GM12873 (cell line): ENCODE measurements at regions not wholly inside any gene's neighbourhood (a gene's known extent, or its start where the extent isn't known, plus 50 kb on each side); places are given as distances from the start of the nearest gene placed in this dataset.

Experiments used
- TF ChIP-seq, protein P1 (sequence below): IDR thresholded peaks from 2 replicates; pipeline ENCODE4 v1.5.1; 2012; ENCODE audit warnings: low read depth, mild to moderate bottlenecking, moderate library complexity, low read length, control low read depth; ENCODE audit not compliant: insufficient read depth; ENCODE audit errors: missing control alignments

DNA sequence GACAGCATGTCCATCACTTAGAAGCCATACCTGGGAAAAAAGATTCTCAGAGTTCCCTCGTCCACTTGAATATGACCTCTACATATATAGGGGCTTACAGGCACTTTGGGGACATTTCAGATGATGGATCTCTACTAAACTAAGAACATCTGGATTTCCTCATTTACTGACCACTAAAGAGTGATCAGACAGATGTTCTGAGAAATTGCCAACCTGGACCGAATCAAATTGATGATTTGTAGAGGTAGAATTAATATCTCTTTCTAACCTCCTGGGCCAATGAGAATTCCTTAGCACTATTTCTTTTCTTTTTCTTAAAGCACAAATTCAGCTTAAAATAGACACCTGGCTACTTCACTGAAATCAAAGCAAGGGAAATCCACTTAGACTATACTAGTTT lies 422.7 kb downstream of the MTRR start:
- TF ChIP-seq, protein P1, sequence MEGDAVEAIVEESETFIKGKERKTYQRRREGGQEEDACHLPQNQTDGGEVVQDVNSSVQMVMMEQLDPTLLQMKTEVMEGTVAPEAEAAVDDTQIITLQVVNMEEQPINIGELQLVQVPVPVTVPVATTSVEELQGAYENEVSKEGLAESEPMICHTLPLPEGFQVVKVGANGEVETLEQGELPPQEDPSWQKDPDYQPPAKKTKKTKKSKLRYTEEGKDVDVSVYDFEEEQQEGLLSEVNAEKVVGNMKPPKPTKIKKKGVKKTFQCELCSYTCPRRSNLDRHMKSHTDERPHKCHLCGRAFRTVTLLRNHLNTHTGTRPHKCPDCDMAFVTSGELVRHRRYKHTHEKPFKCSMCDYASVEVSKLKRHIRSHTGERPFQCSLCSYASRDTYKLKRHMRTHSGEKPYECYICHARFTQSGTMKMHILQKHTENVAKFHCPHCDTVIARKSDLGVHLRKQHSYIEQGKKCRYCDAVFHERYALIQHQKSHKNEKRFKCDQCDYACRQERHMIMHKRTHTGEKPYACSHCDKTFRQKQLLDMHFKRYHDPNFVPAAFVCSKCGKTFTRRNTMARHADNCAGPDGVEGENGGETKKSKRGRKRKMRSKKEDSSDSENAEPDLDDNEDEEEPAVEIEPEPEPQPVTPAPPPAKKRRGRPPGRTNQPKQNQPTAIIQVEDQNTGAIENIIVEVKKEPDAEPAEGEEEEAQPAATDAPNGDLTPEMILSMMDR: no peak

DNA sequence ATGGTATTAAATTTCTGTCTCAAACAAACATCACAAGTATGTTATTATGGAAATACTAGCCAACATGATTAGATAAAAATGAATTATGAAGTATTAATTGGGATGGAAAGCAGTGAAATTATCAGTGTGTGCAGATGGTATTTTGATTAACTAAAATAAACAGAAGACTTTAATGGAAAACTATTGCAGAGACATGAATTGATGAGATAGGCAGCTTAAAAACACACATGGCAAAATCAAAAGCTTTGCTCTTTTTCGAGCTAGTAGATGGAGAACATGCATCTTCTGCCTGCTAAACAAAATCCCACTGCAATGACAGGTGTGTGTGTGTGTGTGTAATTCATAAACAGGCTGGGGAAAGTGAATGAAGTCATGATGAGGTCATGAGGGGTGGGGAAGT lies 426.2 kb downstream of the MTRR start:
- TF ChIP-seq, protein P1: no peak

- TF ChIP-seq, protein P1: no peak
These were observed 430.8 kb downstream of the MTRR start for GRCh38 chr5:8299716-8300115.

GRCh38 chr5:8304341-8304740 lies 435.4 kb downstream of the MTRR start:
- TF ChIP-seq, protein P1: no peak

DNA sequence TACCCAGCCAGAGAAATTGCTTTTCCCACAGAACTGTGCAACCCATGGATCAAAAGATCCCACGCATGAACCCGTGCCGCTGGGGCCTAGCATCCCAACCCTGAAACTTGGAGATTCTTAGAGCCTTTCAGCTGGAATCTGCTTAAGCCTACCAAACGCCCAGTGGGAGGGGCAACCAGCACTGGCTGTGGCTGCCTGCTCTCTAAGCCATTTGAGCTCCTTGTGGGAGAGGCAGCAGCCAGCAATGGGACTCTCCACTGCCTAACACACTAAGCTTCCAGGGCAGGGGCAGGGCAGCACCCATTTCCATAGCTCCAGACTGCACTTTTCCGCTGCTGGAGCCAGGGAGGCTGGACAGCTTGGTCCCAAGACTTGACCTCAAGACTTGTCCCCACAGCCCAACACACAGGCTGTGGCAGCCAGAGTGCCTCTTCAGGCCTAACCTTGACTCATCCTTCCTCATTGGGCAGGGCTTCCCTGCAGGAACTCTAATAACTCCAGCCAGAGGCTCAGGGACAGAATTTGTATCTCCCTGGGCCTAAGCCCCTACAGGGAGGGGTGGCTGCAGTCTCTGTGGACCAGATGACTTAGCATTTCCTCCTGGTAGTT lies 437.4 kb downstream of the MTRR start:
- TF ChIP-seq, protein P1: no peak

DNA sequence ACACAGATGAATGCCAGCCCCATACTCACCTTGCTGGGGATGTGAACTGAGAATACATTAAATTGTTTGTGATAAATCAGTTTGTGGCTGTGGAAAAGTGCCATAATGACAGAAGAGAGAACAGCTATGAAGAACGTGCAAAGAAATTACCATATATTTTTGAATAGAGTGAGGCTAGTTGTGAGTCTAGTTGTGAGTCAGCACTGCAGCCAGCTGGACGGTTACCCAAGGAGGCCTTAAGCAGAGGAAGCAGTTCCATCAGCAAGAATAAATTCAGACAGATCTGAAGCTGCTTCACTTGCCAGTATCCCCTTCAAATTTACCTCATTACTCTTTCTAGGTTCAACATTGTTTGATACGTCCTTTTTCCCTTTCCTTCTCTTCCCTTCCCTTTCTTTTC lies 446.0 kb downstream of the MTRR start:
- TF ChIP-seq, protein P1: no peak

DNA sequence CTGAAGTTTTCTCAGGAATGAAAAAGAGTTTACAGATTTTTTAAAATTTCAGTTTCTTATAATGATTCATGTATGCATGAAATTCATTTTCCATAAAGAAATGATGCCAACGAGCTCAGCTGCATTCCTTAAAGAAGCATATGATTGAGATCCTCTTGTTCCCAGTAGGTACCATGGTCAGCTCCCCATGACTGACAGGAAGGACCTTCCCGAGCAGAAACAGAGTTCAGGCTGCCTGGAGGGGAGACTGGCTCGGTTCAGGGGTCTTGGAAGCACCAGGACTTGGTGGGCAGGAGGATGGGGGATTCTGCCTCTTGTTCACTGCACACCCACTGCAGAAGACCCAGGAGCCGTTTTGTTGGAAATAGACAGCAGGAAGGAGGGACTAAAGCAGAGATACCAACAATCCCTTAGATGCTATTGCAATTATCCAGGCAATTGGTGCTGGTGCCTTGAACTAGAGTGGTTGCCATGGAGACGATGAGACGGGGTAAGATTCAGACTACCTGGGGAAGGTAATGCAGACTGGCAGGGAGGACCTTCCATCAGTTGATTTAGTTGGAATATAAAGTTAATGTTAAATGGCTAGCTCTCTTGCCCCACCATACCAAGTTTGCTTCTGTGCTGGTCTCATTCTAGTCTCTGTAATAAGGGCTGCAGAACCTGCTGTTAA lies 447.8 kb downstream of the MTRR start:
- TF ChIP-seq, protein P1: no peak
